ENCODE measurements at regions not wholly inside any gene's neighbourhood (a gene's known extent, or its start where the extent isn't known, plus 50 kb on each side); places are given as distances from the start of the nearest gene placed in this dataset.

DNA sequence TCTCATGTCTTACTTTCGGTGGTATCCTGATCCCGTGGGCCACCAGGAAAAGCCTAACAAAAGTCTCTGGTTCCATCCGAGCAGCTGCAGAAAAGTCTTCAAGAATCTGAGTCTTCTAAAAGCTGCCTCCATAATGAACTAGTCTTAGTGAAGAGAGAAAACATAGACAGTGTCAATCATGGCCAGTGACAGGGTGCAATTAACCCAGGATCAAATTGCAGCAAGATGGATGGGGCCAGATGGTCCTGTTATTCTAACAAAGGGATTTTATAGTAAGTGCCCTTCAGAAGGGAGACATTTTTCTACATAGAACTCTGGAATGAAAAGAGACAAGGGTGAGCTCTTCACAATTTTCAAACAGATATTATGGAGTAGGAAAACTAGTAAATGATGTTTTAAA is 281.6 kb upstream of the ZFP64 start:
- no peak for DNase-seq

DNA sequence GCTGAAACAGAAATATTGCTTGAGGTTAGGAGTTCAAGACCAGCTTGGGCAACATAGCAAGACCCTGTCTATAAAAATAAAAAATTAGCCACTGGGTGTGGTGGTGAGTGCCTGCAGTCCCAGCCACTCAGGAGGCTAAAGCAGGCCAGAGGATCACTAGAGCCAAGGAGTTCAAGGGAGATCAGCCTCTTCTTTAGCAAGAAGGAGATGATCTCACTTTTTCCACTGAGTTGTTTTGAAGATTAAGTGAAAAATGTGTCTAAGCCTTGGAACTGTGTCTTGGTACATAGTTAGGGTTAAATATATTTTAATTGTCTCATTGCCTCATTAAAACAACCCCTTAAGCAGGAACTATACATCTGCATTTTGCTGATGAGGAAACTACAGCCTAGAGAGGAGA is 279.0 kb upstream of the ZFP64 start:
- DNase-seq, result no peak

DNA sequence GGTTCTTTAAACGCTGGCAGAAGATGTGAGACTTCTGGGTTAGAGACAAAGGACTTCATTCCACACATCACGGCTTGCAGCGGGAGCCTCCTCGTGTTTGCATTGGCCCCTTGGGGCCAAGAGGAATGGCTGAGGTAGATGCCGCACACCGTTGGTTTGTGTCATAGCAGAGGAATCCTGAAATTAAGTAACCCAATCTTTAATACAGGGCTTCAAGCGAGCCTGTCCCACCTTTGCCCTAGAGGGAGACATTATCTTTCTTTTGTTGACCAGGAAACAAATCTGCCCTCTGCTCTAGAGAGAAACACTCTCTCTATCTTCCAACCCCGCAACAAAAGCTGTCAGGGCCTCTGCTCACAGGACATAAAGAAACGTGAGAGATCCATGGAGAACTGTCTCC is 277.5 kb upstream of the ZFP64 start:
- no peak for DNase-seq

DNA sequence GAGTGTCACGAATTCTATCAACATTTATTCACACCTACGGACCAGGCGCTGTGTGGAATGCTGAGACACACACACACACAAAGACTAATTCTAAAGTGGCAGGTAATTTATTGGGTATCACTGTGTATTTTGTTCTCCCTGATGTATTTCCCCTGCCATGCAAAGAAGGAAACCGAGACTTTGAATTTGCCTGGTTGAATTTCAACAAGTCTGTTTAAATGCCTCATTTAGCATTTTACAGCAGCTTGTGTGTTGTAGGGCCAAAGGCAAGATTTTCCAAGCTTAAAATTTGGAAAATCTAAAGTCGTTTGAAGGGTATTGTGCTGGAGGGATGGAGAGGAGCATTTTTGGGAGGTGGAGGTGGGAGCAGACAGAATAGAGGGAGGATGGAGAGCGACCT is 274.4 kb upstream of the ZFP64 start:
- no peak for DNase-seq

DNA sequence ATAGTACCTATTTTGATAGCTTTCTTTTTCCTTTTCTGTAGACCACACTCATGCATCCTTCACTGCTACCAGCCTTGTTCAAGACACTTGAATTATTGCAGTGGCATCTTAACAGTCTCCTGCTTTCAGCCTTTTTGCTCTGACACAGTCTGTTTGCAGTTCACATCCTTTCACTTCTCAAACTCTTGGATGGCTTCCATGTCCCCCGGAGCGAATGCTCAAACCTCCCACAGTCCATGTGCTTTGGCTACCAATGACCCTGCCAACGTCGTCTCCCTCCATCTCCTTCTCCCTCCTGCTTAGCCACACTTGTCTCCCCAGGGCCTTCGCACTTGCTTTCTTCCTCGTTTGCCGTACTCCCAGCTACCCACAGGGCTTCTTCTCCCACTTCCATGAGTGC is 270.0 kb upstream of the ZFP64 start:
- no peak for DNase-seq

DNA sequence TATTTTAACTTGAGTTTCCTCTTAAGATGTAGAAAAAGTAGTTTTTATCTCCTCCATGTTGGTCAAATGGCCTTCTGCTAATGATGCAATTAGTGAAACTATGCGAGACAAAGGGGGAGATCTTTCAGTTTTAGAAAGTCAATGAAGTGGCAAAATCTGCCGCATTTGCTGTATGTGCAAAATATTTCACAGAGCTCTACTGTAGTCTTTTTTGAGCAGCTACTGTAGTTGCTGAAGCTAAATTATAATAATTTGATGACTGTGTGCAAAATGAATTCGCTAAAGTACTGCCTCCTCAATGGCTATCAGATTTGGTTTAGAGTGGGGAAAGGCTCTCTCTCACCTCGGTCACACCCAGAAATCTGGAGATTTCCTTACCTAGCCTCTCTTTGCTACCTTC is 267.6 kb upstream of the ZFP64 start:
- no peak for DNase-seq

DNA sequence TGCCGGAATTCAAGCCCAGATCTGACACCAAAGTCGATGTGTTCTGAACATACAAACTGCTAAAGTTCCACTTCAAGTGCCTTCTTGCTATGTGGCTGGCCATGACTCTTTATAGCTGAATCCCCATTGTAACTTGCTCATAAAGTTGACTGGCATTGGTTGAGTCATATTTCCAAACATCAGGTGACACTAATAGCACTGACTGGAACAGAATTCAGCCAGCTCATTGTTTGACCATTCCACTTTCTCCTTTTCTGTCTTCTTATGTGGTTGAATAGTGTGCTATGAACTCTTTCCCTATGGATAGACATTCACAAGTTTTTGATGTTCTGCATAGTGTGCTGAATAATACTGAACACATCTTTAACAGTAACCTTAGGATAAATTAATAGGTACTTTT is 266.2 kb upstream of the ZFP64 start:
- no peak for DNase-seq

DNA sequence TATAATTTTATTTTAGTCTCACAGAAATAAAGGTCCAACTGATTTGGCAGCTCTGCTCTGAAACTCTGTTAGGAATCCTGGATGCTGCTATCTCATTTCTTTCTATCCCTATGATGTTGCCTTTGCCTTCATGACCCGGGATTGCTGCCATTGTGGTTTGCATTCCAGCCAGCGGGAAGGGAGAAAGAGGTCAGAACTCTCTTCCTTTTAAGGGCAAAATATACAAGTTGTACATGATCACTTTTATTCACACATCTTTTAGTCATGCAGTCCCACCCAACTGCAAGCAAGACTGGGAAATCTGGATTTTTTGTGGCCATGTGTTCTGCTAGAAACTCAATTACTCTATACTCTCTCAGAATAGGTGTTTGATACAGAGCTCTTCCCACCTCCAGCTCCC is 263.1 kb upstream of the ZFP64 start:
- no peak for DNase-seq

DNA sequence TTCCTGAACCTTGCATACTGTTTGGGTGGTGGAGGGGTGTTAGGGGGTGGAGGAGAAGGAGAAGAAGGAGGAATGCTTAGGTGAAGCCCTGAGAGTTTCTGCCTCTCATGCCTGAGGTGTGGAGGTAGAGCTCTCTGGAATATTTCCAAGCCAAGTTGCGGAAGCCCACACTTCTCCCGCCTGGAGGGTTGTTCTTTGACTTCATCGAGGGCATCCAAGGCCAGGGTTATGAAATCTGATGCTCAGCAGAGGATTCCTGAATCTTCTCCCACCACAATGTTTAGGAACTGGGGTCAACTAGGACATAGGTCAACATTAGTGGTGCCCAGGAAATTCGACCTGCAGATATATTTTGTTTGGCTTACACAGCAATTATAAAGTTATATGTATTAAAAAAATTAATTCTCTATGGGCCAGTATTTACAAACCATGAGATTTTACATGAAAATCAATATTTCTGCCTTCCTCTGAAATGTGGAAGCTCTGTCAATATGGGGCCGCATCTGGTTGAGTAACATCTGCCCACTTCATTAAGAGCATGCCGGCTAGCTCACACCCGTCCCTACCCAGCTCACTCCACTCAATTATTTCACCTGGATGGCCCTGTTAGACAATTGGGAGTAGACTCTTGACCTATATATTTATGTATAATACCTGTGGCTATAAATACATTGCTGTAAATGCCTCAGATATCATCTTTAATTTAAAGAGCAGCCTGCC is 257.1 kb upstream of the ZFP64 start:
- DNase-seq, result no peak

DNA sequence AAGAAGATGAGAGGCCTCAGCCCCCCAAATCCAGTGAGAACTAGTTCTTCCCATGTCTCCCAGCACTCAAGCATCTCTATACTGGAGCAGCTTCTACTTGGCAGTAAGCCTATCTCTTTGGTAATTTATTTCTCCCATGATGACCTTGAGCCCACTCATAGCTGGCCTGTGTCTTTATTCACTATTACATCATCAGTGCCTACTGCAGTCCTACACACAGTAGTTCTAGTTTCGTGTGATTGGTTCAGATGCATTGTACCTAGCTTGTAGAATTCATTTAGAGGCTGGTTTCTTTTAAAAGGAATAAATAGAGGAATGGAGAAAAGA is 255.6 kb upstream of the ZFP64 start:
- DNase-seq, result no peak

DNA sequence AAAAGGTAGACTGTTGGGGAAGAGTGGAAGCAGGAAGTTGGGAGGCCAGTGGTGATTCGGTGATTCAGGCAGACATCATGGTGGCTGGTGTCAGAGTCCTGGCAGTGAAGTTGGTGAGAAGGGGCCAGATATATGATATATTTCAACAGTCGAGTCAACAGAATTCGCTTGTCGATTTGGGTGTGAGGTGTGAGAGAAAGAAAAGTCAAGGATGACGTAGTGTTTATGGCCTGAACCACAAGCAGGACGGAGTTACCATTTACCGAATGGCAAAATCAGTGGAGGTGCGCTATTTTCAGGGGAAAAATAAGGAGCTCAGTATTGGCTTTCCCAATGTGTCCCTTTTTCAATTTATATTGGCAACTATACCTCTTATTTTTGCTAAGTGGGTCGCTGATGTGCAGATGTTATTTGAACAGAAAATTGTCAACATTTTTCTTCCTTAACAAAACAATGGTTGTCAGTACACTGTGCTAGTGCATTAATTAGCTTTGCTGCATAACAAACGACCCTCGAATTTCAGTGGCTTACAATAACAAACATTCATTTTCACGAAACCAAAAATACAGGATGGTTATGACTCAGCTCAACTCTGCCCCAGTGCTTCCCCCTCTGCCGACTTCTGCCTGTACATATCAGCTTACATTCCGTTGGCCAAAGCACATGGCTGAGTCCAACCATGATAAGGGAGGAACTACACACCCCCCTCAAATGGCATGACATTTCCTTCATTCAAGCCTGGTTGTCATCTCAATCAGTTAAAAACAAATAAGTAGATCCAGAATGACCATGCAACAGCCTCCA is 255.0 kb upstream of the ZFP64 start:
- DNase-seq, result no peak

DNA sequence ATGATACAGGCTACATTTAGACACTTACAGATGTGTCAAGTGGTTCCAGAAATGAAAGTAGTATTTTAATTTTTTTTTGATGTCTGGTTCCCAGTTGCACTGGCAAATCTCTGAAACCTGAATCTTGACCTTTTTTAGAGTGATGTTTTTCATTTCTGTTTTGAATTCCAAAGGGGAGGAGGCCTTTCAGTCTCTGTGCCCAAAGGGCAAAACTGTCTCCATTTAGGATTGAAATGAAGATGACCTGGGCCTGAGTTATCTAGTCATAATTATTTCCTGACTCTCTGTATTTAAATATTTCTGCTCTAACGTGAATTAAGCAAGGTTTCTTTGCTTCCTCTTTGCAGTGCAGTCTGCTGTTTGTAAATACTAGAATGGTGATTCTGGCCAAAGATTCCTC is 252.9 kb upstream of the ZFP64 start:
- DNase-seq, result no peak

DNA sequence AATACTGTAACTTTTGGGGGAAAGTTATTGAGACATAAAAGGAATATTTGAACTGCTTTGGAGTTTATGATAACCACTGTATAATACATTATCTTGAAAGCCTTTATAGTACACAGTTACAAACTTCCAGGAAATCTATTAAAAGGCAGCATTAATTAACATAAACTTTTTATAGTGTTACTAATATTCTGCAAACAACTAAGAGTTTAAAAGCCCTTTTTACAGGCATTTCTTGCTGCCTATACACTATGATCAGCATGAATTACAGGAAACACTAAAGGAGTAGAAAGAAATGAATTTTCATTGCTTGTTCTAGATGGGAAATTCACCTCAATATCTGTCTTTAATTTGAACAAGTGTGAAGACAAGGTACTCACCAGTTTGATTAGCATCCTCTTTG is 252.3 kb upstream of the ZFP64 start:
- no peak for DNase-seq

DNA sequence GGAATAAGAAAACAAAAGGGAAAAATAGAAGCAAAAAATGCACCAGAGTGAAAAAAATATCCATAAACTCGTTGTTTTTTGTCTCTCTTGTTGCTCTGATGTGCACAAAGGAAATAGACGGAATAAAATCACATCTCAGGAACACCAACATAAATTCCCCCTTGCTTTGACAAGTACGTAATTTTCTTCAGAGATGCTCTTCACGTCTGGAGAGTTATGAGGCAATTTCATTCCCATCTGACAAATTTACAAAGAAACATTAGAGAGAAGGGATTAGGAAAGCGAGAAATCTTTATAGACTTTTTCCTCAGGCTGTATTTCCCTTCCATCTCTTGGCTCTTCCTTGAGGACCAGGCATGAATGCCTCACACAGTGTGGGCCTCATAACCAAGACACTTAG is 250.1 kb upstream of the ZFP64 start:
- DNase-seq, result no peak

DNA sequence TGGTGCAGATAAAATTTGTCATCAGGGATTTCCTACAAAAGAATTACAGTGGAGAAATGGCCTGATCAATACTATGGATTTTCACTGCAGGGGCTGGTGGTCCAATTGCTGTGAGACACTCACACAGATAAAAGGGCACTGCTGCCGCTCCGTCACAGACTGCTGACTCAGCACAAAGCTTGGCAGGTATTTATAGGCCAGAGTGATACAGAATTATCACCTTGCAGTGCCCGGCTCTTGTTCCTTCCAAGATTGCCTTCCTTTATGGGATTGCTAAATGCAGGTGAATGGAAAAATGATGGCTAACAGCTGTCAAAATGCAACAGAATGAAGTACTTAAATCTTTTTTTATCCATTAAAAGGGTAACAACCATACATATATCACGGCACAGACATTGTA is 247.8 kb upstream of the ZFP64 start:
- DNase-seq, result no peak

DNA sequence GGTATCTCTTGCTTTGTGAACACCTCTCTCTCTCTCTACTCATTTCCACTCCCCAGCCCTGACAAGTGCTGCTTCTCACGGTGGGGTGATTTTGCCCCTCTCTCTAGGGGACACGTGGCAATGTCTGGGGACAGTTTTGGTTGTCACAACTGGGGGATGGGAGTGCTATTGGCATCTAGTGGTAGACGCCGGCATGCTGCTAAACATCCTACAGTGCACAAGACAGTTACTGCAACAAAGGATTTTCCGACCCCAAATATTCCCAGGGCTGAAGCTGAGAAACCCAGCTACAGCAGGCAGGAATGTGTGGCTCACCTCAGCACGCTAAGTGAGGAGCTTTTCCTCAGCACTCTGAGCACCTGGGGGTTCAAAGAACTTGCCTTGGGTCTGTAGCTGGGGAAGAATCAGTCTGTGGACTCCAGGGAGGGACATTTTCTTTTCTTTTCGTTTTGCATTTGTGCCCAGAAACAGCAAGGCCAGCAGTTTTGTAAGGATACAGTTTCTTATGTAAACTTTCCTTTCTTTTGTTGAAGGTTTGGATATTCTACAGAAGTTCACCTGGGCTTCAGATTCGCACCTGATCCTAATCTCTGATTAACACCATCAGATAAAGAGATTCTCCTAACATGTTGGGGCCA is 246.9 kb upstream of the ZFP64 start:
- DNase-seq, result no peak

DNA sequence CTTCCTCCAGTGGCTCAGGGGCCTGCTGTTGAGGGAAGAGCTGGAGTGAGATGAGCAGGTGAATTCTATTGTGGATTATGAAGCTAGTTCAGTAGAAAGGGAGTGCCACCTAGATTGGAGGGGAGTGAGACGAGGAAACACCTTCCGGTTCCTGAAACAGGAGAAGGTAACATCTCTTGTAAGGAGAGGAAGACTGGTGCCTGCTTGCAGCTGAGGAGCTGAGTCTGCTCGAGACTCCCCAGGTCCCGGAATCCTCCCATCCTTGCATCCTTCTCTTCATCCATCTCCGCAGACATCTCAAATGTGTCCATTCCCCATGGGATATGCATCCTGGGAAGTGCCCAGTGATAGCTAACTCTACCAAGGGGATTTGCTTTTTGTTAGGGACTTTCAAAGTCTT is 242.9 kb upstream of the ZFP64 start:
- DNase-seq, result no peak

DNA sequence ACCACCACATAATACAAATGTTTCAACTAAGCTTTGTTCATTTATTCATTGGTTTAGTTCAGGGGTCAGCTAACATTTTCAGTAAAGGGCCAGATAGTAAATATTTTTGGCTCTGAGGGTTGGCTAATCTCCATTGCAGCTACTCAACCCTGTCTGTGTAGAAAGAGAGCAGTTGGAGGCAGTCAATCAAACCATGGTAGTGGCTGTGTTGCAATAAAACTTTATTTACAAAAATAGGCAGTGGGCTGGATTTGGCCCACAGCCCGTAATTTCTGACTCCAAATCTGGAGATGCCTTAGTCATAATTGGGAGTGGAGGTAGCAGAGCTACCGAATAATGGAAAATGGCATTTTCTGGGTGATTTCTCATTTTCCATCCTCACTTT is 242.5 kb upstream of the ZFP64 start:
- DNase-seq, result no peak

DNA sequence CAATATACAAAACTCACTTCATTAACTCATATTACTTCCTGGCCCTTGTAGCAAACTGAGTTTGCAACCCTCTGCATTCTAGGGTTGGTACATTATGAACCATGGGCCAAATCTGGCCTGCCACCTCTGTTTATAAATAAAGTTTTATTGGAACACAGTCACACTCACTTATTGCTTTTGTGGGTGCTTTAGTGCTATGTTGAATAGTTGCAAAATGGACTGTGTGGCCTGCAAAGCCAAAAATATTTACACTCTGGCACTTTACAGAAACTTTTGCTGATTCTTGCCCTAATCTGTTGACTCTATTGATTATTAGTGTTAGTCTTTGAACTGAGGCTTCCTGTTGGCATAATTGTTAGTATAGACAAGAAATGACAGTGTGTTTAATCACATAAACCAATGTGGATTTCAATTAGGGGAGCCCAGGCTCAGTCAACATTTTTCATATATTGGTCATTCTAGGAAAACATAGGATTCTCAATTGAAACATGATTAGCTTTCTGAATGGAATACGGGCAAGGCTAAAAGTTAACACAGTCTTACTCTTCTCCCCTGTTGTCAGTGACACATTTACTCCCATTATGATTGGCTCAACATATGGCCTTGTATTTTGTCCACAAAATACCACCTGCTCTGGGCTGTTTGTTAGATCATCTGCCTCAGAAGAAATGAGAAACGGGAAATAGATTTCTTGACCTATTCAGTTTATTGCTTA is 241.9 kb upstream of the ZFP64 start:
- no peak for DNase-seq

DNA sequence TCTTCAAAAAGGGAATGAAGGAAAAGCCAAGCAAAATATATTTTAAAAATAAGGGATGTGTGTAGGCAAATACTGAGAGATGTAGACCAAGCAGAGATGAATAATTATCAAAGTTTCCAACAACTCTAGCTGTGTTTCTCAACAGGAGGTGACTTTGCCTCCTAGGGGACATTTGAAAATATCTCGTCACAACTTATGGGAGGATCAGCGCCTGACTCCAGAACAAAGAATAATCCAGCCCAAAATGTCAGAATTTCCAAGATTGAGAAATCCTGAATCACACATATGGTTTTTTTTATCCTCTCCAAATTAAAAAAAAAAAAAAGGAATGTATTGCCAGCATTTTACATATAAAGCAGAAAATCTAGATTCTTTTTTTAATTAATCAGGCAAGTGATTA is 241.2 kb upstream of the ZFP64 start:
- DNase-seq, result no peak

DNA sequence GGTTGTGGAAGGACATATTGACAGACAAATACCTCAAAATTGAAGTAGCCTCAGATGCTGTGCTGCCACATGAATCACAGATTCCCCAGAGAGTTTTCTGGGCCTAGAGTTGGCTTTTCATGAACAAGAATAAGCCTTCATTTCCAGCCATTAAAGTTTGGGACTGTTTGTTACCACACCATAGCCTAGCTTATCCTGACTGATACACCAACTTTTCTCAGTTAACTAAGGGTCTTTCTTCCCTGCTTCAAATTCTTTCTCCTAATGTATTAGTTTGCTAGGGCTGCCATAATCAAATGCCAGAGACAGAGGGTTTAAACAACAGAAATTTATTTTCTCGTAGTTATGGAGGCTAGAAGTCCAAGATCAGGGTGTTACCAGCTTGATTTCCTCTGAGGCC is 237.4 kb upstream of the ZFP64 start:
- no peak for DNase-seq

DNA sequence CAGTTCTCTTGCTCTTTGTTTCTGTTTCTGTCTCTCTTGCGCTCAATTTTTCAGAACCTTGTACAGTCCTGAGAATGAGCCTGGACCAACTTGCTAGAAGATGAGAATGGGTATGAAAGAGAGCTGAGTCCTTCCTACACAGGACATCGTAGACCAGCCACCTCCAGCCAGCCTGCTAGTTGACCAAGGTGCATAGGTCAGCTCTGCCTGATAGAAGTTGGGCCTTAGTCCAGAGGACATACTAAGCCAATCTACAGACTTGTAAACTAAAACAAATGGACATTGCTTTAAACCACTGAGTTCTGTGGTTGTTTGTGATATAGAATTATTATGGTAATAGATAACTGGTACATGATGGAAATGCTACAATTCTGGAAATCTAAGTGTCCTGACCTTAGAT is 236.4 kb upstream of the ZFP64 start:
- no peak for DNase-seq

DNA sequence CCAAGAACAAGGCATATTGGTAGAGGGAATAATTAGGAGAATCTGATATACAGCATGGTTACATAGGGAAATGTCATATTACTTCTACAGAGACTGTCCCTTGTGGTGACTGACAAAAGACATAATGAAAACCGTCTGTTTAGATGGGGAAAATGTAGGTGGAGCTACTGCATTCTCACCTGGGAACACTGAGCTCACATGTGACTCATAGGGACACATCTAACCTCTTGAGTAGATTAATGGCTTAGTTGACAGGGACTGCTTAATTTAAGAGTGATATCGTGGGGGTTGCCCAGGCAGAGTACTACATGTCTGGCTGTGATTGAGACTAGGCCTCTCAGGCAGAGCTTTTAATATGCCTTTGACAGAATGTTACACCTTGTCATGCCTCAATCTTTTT is 235.3 kb upstream of the ZFP64 start:
- no peak for DNase-seq

DNA sequence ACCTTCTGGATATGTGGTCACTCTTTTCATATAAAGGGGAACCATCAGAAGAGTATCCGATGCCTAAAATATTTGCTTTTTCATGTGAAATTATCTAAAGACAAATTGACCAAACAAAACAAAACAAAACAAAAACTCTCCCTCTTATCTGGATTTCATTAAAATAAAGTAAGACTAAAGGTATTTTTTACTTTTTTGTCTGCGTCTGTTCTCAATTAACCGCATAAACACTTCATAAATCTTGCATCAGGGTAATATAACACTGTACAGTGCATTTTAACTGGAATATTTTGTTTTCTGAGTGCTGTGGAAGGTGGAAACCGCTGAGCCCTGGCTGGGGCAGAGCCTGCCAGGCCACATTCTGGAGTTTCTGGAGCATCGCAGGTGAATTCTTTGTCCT is 234.1 kb upstream of the ZFP64 start:
- no peak for DNase-seq

Data from RPMI8226 (cell line).